GM12874 (cell line): ENCODE measurements at regions not wholly inside any gene's neighbourhood (a gene's known extent, or its start where the extent isn't known, plus 50 kb on each side); places are given as distances from the start of the nearest gene placed in this dataset.

Experiments
- TF ChIP-seq, protein P1 (sequence below): IDR thresholded peaks from 2 replicates; pipeline ENCODE4 v1.5.1; 2011; ENCODE audit warnings: low read depth, mild to moderate bottlenecking, control low read depth, low read length, moderate library complexity; ENCODE audit not compliant: insufficient read depth

DNA sequence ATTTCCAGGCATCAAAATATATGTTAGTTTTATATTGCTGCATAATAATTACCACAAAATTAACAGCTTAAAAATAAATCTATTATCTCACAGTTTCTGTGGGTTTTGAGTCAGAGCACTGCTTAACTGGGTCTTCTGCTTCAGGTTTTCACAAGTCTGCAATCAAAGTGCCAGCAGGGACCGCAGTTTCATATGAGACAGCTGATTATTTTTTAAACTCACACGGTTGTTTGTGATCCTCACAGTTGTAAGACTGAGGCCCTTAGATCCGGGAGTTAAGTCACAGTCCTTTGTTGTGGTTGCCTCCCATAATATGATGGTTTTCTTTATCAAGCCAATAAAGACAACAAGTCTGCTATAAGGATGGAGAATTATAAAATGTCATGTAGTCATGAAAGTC, 146.0 kb upstream of the ZWINT start:
- TF ChIP-seq, protein P1, sequence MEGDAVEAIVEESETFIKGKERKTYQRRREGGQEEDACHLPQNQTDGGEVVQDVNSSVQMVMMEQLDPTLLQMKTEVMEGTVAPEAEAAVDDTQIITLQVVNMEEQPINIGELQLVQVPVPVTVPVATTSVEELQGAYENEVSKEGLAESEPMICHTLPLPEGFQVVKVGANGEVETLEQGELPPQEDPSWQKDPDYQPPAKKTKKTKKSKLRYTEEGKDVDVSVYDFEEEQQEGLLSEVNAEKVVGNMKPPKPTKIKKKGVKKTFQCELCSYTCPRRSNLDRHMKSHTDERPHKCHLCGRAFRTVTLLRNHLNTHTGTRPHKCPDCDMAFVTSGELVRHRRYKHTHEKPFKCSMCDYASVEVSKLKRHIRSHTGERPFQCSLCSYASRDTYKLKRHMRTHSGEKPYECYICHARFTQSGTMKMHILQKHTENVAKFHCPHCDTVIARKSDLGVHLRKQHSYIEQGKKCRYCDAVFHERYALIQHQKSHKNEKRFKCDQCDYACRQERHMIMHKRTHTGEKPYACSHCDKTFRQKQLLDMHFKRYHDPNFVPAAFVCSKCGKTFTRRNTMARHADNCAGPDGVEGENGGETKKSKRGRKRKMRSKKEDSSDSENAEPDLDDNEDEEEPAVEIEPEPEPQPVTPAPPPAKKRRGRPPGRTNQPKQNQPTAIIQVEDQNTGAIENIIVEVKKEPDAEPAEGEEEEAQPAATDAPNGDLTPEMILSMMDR, result no peak

DNA sequence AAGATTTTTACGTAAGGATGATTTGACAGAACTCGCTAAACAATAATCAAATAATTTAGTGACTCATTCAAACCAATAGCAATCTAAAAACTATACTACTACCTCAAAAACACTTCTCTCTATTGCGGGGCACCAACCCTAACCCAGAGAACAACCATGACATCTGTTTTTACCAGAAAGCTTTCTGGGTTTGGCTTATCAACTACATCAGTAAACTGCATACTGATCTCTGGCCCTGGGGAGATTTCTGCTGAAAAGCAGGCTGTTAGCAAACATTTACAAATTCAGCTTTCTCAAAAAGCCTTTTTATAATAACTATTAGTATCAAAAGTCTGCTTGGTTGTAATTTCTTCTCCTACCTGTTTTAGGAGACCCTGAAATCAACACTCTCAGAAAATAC, 144.5 kb upstream of the ZWINT start:
- TF ChIP-seq, protein P1, result no peak

DNA sequence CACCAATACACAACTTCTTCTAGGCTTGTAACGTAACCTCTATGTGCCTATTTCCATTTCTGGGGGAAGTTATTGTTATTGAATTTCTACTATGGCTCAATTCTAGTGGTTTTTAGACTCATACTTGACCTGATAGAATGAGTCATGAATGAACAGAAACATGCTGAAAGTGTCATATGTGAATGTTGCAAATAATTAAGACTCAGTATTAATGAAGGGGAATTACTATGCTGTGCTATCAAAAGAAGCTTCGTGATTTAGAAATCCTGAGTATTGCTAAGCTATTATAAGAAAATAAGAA, 135.1 kb upstream of the ZWINT start:
- TF ChIP-seq, protein P1, result no peak

DNA sequence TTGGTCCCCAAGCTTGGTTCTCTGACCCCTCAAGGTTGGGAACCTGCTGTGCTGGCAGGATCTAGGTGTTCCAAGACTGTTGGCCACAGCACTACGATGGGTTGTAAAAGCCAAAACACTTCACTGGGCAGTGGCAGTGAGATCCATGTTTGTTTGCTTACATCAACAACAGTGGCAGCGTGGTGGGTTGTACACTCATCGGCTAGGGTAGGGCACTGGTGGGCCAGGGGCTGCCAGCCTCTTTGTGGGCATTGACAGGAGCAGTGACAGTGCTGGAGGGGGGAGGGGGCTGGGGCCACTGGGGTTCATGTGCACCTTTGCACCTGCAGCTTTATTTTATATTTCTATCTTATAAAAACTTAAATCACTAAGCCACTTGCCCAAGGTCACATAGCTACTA, 126.7 kb upstream of the ZWINT start:
- TF ChIP-seq, protein P1, result no peak

DNA sequence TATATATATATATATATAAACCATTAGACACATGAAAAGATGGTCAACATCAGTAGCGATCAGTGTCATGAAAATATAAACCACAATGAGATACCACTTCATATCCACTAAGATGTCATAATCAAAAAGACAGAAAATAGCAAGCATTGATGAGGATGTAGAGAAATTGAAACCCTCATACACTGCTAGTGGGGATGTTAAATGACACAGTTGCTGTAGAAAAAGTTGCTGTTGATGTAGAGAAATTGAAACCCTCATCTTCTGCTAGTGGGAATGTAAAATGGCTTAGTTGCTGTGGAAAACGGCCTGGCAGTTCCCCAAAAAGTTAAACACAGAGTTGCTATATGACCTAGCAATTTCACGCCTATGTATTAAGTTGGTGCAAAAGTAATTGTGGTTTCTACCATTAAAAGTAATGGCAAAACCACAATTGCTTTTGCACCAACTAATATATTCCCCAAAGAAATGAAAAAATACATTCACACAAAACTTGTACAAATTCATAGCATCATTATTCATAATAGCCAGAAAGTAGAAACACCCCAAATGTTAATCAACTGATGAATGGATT, 120.5 kb upstream of the ZWINT start:
- TF ChIP-seq, protein P1, result no peak

DNA sequence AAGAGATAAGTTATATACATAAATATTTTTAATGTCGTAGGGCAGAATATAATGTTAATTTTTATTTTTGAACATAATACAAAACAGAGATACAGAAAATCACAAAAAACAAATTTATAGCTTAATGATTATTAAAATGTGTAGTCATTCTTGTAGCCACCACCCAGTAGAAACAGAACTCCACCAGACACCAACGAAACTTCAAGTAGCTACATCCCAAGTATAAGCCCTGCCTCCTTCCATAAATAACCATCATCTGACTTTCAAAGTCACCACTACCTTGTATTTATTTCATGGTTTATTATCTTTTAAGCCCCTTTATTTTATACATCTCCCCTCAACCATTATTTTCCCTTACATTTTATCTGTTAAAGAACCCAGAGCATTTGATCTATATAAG, 111.9 kb upstream of the ZWINT start:
- TF ChIP-seq, protein P1, result no peak

DNA sequence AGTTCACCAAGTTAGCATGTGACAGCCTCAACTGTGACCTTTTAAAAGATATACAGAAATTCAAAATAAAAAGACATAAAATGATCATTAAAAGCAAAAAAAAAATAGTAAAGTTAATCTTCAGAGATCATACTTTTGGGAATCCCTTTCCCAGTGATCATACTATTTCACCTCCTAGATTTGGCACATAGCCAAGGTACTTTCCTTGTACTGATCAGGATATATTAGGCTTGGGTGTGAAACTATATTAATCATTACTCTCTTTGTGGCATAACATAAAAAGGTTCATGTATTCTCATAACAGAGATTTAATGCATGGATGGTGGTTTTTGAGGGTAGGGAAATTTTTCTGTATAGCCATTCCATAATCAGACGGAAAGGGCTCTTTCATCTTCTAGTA, 109.6 kb upstream of the ZWINT start:
- TF ChIP-seq, protein P1, result no peak

DNA sequence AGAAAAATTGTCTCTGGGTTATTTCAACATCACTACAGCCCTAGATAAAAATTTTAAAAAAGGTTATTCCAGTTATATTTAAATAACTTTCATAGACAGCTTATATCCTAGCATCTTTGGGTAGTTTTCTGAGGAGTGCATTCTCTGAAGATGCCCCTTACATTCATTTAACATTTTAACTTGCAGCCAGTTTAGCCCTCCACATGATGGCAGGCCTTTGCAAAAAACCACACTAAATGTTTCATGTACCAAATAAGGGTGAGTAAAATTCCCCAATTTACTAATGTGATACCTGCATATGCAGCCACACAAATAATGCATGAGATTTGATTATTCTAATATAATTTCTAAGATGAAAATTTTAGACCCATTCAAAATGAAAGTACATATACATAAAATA, 108.4 kb upstream of the ZWINT start:
- TF ChIP-seq, protein P1, result no peak
